ENCODE measurements at regions not wholly inside any gene's neighbourhood (a gene's known extent, or its start where the extent isn't known, plus 50 kb on each side); places are given as distances from the start of the nearest gene placed in this dataset.
"Not testable (repeated sequence)": the region's sequence is repeated elsewhere in the genome, so short reads cannot be mapped to it uniquely, and the experiment has no call there.

GRCh38 chr13:85608255-85608829, 190.9 kb downstream of the SLITRK6 start:
- DNase-seq (ENCODE audit: low spot score): no peak

GRCh38 chr13:85603735-85604134, 195.5 kb downstream of the SLITRK6 start:
- DNase-seq (ENCODE audit: low spot score): no peak

- DNase-seq (ENCODE audit: low spot score): no peak
Observed at GRCh38 chr13:85601526-85601925, 197.7 kb downstream of the SLITRK6 start.

GRCh38 chr13:85597790-85598500, 201.3 kb downstream of the SLITRK6 start:
- DNase-seq (ENCODE audit: low spot score): no peak

- DNase-seq (ENCODE audit: low spot score): no peak
Observed at GRCh38 chr13:85592211-85592610, 207.0 kb downstream of the SLITRK6 start.

- no peak for DNase-seq (ENCODE audit: low spot score)
Observed at GRCh38 chr13:85590231-85590931, 208.8 kb downstream of the SLITRK6 start.

GRCh38 chr13:85589021-85589420, 210.2 kb downstream of the SLITRK6 start:
- no peak for DNase-seq (ENCODE audit: low spot score)

- no peak for DNase-seq (ENCODE audit: low spot score)
Observed at GRCh38 chr13:85588359-85588758, 210.9 kb downstream of the SLITRK6 start.

GRCh38 chr13:85586856-85587255, 212.4 kb downstream of the SLITRK6 start:
- no peak for DNase-seq (ENCODE audit: low spot score)

GRCh38 chr13:85586422-85586831, 212.8 kb downstream of the SLITRK6 start:
- no peak for DNase-seq (ENCODE audit: low spot score)

- no peak for DNase-seq (ENCODE audit: low spot score)
Observed at GRCh38 chr13:85582890-85583289, 216.3 kb downstream of the SLITRK6 start.

- DNase-seq (ENCODE audit: low spot score): no peak
Observed at GRCh38 chr13:85575110-85575509, 224.1 kb downstream of the SLITRK6 start.

GRCh38 chr13:85567909-85568308, 231.3 kb downstream of the SLITRK6 start:
- no peak for DNase-seq (ENCODE audit: low spot score)

GRCh38 chr13:85565652-85566051, 233.6 kb downstream of the SLITRK6 start:
- DNase-seq (ENCODE audit: low spot score): no peak

GRCh38 chr13:85564598-85564997, 234.6 kb downstream of the SLITRK6 start:
- DNase-seq (ENCODE audit: low spot score): no peak

GRCh38 chr13:85562282-85562681, 236.9 kb downstream of the SLITRK6 start:
- no peak for DNase-seq (ENCODE audit: low spot score)

GRCh38 chr13:85557691-85558467, 241.3 kb downstream of the SLITRK6 start:
- DNase-seq (ENCODE audit: low spot score): no peak

GRCh38 chr13:85551012-85551411, 248.2 kb downstream of the SLITRK6 start:
- DNase-seq (ENCODE audit: low spot score): no peak

- no peak for DNase-seq (ENCODE audit: low spot score)
Observed at GRCh38 chr13:85549819-85550218, 249.4 kb downstream of the SLITRK6 start.

GRCh38 chr13:85548845-85549244, 250.4 kb downstream of the SLITRK6 start:
- DNase-seq (ENCODE audit: low spot score): not testable (repeated sequence)

- DNase-seq (ENCODE audit: low spot score): no peak
Observed at GRCh38 chr13:85545771-85546170, 253.4 kb downstream of the SLITRK6 start.

- no peak for DNase-seq (ENCODE audit: low spot score)
Observed at GRCh38 chr13:85544756-85545155, 254.5 kb downstream of the SLITRK6 start.
